ENCODE measurements at regions not wholly inside any gene's neighbourhood (a gene's known extent, or its start where the extent isn't known, plus 50 kb on each side); places are given as distances from the start of the nearest gene placed in this dataset.

DNA sequence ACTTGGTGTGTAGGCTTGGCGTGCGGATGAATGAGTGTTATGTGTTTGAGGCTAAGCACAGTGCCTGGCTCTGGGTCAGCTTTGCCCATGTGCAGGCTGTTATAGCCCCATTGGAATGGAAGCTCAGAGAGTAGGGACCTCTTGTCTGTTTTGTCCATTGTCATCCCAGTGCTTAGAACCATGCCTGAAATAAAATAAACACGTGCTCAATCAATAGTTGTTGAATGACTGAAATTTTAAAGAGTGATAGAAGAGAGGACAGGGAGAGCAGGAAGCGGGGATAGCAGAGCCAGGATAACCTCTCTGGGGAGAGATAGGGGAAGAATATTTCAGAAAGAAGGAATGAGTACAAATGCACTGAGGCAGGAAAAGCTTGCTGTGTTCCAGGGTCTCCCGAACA lies 263.9 kb downstream of the HIVEP2 start (continued):
- TF ChIP-seq, protein P1, sequence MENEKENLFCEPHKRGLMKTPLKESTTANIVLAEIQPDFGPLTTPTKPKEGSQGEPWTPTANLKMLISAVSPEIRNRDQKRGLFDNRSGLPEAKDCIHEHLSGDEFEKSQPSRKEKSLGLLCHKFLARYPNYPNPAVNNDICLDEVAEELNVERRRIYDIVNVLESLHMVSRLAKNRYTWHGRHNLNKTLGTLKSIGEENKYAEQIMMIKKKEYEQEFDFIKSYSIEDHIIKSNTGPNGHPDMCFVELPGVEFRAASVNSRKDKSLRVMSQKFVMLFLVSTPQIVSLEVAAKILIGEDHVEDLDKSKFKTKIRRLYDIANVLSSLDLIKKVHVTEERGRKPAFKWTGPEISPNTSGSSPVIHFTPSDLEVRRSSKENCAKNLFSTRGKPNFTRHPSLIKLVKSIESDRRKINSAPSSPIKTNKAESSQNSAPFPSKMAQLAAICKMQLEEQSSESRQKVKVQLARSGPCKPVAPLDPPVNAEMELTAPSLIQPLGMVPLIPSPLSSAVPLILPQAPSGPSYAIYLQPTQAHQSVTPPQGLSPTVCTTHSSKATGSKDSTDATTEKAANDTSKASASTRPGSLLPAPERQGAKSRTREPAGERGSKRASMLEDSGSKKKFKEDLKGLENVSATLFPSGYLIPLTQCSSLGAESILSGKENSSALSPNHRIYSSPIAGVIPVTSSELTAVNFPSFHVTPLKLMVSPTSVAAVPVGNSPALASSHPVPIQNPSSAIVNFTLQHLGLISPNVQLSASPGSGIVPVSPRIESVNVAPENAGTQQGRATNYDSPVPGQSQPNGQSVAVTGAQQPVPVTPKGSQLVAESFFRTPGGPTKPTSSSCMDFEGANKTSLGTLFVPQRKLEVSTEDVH (IDR thresholded peaks at IDR 0.05; ENCODE audit: low read depth, partially characterized antibody) = no peak
- TF ChIP-seq, protein P2, sequence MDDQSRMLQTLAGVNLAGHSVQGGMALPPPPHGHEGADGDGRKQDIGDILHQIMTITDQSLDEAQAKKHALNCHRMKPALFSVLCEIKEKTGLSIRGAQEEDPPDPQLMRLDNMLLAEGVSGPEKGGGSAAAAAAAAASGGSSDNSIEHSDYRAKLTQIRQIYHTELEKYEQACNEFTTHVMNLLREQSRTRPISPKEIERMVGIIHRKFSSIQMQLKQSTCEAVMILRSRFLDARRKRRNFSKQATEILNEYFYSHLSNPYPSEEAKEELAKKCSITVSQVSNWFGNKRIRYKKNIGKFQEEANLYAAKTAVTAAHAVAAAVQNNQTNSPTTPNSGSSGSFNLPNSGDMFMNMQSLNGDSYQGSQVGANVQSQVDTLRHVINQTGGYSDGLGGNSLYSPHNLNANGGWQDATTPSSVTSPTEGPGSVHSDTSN (IDR thresholded peaks at IDR 0.05; ENCODE audit: insufficient replicate concordance, low read depth, low read length) = no peak
- TF ChIP-seq SUPT20H (IDR thresholded peaks at IDR 0.05; ENCODE audit: borderline replicate concordance, control insufficient read depth, low read depth, low read length) = no peak

DNA sequence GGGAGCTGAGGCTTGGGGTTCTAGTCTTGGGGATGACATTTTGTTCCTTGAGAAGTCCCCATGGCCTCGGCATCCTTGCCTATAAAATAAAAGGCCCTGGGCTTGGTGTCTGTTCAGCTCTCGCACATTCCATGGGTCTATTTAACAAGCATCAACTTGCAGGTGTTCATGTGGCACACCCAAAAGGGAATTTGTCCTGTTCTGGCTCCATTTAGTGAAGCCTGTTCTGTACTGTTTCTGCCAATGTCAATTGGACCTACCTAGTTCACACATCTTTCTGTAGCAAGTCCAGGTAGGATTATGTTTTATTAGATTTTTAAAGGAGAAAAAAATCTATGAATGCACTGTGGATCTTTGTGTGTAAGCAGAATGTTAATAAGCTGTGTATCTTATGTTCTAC lies 262.0 kb downstream of the HIVEP2 start:
- Histone ChIP-seq H3K27me3 (replicated peaks in 1 of 2; ENCODE audit: control insufficient read depth in 2 of 2, insufficient read depth in 2 of 2, low read length in 1 of 2) (no peaks in the 10 kb centered on the region; a peak in 2 of 4 replicates), H3K4me2 (ENCODE audit: control insufficient read depth, insufficient read depth) (no peak overlapping the region), H3K4me1 (ENCODE audit: control insufficient read depth, insufficient read depth, low read length) (no peaks in the 10 kb centered on the region), H4K20me1 (ENCODE audit: control insufficient read depth, insufficient read depth) (no peaks in the 10 kb centered on the region), H3K9ac (ENCODE audit: control insufficient read depth, insufficient read depth, low read length) (no peak overlapping the region), H3K4me3 (no peak overlapping the region), H3K27ac (ENCODE audit: control insufficient read depth, insufficient read depth) (no peak overlapping the region), H3K79me2 (ENCODE audit: control insufficient read depth, insufficient read depth, low read length) (no peaks in the 10 kb centered on the region), H2AFZ (ENCODE audit: control insufficient read depth, low read depth, low read length) (no peak overlapping the region), H3K9me3 (replicated peaks; ENCODE audit: control insufficient read depth, insufficient read depth, low read length) (no peaks in the 10 kb centered on the region), H3K36me3 (ENCODE audit: control insufficient read depth in 2 of 2, insufficient read depth in 2 of 2, low read length in 1 of 2) (no peaks in the 10 kb centered on the region)
- ATAC-seq (no peak), DNase-seq (ENCODE audit: low read depth, low spot score) (no peak), FAIRE-seq (no peak)
- CTCF ChIA-PET = interaction anchor here (1.7 kb wide), 1 partner anchor 9 kb away, joined by 9 read pairs; no protein-coding TSS in a partner anchor
- SMC1A ChIA-PET (ENCODE audit: uncharacterized antibody, unreplicated experiment) = interaction anchor here (0.7 to 1.4 kb wide), 5 partner anchors 10 to 650 kb away, joined by 3 to 4 read pairs (median 3); no protein-coding TSS in a partner anchor
- in situ Hi-C loops (cut with MboI) = loop anchor here (25.0 kb wide), 1 partner anchor 729 kb away; no protein-coding TSS in a partner anchor
- POLR2A ChIA-PET = no interaction called here
- intact Hi-C loops (cut with micrococcal nuclease; ENCODE audit: unreplicated experiment) = no loop called here
- no TSS peak for BruUV-seq (replicated peaks)
- RAD21 ChIA-PET (ENCODE audit: unreplicated experiment) = no interaction called here
- WGBS (ENCODE audit: insufficient coverage, insufficient replicate concordance, low lambda C conversion rate, missing lambda C conversion rate) = 44% methylated on average over 2 of the region's 2 CpGs
- TF ChIP-seq YBX1 (IDR thresholded peaks at IDR 0.05) = no peak
- no peak for TF ChIP-seq POLR2AphosphoS5 (IDR thresholded peaks at IDR 0.05; ENCODE audit: low read length)
- TF ChIP-seq NRF1 (conservative IDR thresholded peaks at IDR 0.05; ENCODE audit: low read depth, low read length) = no peak
- TF ChIP-seq ZNF622 (IDR thresholded peaks at IDR 0.05) = no peak
- TF ChIP-seq JUND (IDR thresholded peaks at IDR 0.05; ENCODE audit: low read depth, low read length) = no peak
- TF ChIP-seq HDAC6 (IDR thresholded peaks at IDR 0.05; ENCODE audit: unreplicated experiment) = no peak
- TF ChIP-seq CBX5 (IDR thresholded peaks at IDR 0.05; ENCODE audit: low read depth) = no peak
- TF ChIP-seq TBL1XR1 (IDR thresholded peaks at IDR 0.05; ENCODE audit: low read depth, low read length) = no peak
- TF ChIP-seq, protein P3, sequence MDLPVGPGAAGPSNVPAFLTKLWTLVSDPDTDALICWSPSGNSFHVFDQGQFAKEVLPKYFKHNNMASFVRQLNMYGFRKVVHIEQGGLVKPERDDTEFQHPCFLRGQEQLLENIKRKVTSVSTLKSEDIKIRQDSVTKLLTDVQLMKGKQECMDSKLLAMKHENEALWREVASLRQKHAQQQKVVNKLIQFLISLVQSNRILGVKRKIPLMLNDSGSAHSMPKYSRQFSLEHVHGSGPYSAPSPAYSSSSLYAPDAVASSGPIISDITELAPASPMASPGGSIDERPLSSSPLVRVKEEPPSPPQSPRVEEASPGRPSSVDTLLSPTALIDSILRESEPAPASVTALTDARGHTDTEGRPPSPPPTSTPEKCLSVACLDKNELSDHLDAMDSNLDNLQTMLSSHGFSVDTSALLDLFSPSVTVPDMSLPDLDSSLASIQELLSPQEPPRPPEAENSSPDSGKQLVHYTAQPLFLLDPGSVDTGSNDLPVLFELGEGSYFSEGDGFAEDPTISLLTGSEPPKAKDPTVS (IDR thresholded peaks at IDR 0.05; ENCODE audit: low read depth, low read length) = no peak
- TF ChIP-seq, protein P4, sequence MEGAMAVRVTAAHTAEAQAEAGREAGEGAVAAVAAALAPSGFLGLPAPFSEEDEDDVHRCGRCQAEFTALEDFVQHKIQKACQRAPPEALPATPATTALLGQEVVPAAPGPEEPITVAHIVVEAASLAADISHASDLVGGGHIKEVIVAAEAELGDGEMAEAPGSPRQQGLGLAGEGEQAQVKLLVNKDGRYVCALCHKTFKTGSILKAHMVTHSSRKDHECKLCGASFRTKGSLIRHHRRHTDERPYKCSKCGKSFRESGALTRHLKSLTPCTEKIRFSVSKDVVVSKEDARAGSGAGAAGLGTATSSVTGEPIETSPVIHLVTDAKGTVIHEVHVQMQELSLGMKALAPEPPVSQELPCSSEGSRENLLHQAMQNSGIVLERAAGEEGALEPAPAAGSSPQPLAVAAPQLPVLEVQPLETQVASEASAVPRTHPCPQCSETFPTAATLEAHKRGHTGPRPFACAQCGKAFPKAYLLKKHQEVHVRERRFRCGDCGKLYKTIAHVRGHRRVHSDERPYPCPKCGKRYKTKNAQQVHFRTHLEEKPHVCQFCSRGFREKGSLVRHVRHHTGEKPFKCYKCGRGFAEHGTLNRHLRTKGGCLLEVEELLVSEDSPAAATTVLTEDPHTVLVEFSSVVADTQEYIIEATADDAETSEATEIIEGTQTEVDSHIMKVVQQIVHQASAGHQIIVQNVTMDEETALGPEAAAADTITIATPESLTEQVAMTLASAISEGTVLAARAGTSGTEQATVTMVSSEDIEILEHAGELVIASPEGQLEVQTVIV (IDR thresholded peaks at IDR 0.05; ENCODE audit: borderline replicate concordance, partially characterized antibody) = no peak

Data from GM12878 (cell line).